HG03103 (cell line): ENCODE measurements at regions not wholly inside any gene's neighbourhood (a gene's known extent, or its start where the extent isn't known, plus 50 kb on each side); places are given as distances from the start of the nearest gene placed in this dataset.

Experiments
- ATAC-seq: cut with Tn5 transposase; IDR thresholded peaks from one replicate; pipeline ENCODE4 v1.9.1; 2021; ENCODE audit warnings: low read depth; ENCODE audit not compliant: unreplicated experiment

GRCh38 chr13:102940143-102940542, 94.3 kb downstream of the ERCC5 start:
- ATAC-seq = no peak

- peak; percentile 46 for ATAC-seq
Measured at GRCh38 chr13:102935896-102936321, 90.1 kb downstream of the ERCC5 start.

- no peak for ATAC-seq
Measured at GRCh38 chr13:102933523-102933922, 87.7 kb downstream of the ERCC5 start.

DNA sequence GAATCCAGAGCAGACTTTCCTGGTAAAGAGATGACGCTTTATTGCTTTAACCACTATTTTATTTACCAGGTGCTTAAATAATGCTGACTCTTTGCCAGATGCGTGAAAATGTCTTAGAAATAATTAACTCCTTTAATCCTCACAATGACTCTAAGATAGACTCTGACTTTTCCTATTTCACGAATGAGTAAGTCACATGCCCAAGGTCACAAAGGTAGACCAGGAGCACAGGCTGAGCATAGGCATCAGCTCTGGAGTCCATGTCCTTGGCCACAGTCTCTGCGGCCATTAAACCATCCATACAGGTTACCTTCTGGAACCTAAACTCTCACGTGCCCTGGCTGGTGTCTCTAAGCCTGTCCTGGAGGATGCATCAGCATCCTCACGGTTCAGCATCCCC, 87.3 kb downstream of the ERCC5 start:
- ATAC-seq = no peak

DNA sequence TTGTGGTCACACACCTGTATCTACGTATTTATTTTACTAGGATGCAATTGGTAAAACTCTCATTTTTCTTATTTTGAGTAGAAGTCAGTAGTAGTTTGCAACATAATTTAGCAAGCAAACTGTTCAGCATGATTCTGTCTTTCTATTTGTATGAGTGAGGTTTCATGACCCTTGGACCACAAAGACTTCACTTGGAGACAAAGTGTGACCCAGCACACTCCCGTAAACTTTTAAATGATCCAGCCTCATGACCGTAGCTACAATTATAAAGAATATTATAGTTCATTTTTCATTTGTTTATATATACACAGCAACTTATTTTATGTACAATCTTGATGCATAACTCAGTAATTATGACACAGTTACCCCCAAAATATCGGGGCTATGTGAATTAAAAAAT, 86.5 kb downstream of the ERCC5 start:
- no peak for ATAC-seq

- ATAC-seq = no peak
Measured at GRCh38 chr13:102930566-102930965, 84.7 kb downstream of the ERCC5 start.

- ATAC-seq = no peak
Measured at GRCh38 chr13:102928941-102929675, 83.3 kb downstream of the ERCC5 start.
